Mucosa of gallbladder (tissue), 1 donor: ENCODE measurements at regions not wholly inside any gene's neighbourhood (a gene's known extent, or its start where the extent isn't known, plus 50 kb on each side); places are given as distances from the start of the nearest gene placed in this dataset.
"Not testable (repeated sequence)": the region's sequence is repeated elsewhere in the genome, so short reads cannot be mapped to it uniquely, and the experiment has no call there.

Experiments used
- DNase-seq: peaks from one replicate; pipeline ENCODE4 v3.0.0-alpha.2; 2020; ENCODE audit warnings: low spot score
- donor health status: DM: no; HTN: no; CAD: no.

DNA sequence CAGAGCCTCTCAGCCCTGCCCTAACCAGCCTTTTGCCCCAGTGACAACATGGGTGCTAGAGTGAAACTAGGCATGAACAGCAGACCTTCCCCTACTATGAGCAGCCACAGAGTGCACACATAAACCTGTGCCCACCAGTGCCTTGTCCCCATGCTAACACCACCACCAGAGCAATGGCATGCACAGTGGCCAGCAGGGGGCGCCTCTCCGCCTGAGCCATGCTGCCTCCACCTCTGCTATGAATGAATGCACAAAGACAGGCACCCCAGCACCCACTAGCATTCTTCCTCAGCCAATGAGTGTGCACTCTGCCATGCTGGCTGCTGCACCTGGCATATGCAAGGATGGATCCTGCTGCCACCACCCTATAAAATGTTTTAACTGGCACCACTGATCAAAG is 286.9 kb upstream of the FGF16 start:
- DNase-seq = no peak

DNA sequence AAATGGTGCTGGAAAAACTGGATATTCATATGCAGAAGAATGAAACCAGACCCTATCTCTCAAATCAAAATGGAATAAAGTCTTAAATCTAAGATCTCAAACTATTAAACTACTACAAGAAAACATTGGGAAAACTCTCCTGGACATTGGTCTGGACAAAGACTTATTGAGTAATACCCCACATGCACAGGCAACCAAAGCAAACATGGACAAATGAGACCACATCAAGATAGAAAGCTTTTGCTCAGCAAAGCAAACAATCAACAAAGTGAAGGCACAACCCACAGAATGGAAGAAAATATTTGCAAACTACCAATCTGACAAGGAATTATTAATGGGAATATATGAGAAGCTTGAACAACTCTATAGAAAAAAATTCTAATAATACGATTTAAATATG is 284.4 kb upstream of the FGF16 start:
- DNase-seq = no peak

DNA sequence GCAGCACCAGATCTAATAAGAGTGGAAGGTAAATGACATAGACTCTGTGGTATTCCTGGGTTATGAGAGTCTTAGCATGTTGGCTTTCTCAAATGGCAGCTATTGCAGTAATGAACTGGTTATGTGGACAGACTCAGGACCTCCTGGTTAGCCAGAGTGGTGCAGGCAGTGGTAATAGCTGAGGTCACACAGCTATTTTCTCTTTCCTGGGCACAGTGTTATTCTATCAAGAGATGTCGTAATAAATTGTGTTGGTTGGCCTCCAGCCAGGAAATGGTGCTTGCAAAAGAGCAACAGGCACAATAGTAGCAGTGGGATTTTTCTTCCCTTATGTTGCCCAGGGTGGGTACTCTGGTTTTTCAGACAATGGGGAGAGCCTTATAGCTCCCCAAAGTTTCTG is 279.2 kb upstream of the FGF16 start:
- no peak for DNase-seq

DNA sequence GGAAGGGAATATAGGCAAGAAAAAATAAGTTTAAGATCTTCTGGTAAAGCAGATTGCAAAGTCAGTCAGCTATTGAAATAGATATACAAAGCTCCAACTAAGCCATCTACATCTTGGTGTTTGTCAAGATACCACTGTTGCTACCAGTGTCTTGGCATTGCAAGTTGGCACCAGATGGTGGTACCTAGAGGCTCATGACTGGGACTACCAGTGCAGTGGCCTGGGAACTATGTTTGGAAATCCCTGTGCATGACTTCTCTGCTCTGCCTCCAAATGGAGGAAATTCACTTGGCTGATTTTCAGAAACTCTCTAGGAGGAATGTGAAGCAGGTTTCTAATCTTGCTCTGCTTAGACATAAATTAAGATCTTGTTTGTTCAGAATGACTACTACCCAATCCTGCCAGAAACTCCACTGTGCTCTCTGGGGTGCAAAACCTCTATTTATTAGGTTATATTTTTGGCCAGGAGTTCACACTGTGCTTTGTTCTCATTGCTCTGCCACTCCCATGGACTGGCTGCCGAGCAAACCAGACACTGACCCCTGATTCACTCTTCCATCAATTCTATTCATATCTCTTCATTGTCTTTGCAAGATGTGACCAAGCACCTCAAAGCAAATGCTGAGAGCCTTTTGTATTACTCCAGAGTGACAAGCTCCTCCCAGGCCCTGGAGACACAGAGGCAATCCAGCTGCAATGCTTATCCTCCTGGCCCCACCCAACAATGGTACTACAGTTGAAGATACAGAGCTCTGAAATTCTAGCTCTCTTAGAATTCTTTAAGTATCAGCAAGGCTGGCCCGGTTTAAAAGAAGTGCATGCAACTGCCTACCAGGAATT is 272.3 kb upstream of the FGF16 start:
- DNase-seq = no peak

DNA sequence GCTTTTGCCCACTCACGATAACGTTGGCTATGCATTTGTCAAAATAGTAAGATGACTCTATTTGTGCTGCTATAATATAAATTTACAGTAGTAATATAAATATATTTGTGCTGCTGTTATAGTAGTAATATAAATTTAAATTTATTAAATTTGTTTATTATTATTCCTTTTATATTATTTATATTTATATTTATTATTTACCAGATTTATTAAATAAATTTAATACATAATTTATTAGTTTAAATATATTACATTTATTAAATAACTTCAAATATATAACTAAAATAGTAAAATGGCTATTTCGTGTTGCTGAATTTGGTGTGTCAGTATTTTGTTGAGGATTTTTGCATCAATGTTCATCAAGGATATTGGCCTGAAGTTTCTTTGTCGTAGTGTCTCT is 246.5 kb upstream of the FGF16 start:
- no peak for DNase-seq

DNA sequence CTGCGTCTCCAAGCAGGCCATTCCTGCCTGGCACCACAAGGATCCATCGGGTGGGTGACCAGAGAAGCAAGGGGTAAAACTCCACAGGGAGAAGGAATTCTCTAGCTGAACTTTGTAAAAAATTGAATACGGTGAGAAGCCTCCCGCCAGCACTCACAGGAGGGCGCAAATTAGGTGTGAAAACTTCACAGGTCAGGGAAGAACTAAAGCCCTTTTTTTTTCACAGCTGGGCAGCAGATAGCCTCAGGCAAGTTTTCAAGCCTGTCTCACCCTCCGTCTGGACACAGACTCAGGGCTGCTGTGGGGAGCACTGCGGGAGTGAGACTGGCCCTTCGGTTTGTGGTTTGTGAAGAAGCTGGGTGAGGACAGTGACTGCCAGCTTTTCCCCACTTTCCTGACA is 224.1 kb upstream of the FGF16 start:
- no peak for DNase-seq

DNA sequence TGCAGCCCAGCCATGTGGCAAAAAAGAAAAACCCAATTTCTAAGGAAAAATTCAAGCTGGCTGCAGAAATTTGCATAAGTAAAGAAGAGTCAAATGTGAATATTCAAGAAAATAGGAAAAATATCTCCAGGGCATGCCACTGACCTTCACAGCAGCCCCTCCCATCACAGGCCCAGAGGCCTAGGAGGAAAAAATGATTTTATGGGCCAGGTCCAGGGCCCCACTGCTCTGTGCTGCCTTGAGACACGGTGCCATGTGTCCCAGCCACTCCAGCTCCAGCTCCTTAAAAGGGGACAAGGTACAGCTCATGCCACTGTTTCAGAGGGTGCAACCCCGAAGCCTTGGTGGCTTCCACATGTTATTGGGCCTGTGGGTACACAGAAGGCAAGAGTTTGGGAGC is 182.7 kb upstream of the FGF16 start:
- DNase-seq = no peak

DNA sequence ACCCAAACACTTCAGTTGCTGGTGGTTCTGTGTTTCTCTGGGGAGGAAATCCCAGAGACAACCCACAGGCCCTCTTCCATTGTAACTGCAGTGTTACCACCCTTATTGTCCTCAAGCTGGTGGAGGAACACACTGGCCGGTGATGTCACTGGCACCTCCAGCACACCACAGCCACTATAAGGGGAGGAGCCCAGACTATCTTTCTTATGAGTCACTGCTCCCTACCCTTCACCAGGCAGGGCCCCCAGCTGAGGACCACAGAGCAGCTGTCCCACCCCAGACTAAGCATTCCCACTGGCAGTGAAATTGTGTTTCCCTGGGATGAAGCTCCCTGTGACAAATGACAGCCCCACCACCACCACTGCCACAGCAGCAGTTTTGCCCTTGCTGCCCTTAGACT is 171.8 kb upstream of the FGF16 start:
- no peak for DNase-seq

DNA sequence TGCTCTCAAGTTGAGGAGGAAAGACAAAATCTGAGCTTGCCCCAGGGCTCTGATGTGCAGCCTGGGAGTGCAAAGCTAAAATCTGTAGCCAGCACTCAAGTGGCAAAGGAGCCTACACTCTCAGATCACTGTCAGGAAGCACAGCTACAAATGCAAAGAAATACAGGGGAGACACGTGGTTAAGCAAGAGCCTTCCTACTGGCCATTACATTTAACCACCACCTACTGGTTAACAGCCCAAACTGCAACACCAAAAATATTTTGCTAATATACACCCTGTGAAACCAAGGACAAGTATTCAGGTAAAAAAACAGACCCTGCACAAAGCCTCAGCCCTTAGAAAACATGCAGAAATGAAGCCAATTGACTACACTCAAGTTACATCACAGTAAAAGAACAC is 170.4 kb upstream of the FGF16 start:
- no peak for DNase-seq

DNA sequence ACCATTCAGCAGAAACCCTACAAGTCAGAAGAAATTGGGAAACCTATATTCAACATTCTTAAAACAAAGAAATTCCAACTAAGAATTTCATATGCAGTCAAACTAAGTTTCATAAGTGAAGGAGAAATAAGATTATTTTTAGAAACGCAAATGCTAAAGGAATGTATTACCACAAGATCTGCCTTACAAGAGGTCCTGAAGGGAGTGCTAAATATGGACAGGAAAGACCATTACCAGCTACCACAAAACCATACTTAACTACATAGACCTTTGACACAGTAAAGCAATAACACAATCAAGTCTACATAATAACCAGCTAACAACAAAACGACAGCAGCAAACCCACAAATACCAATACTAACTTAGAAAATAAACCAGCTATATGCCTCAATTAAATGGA is 169.3 kb upstream of the FGF16 start:
- DNase-seq = no peak

DNA sequence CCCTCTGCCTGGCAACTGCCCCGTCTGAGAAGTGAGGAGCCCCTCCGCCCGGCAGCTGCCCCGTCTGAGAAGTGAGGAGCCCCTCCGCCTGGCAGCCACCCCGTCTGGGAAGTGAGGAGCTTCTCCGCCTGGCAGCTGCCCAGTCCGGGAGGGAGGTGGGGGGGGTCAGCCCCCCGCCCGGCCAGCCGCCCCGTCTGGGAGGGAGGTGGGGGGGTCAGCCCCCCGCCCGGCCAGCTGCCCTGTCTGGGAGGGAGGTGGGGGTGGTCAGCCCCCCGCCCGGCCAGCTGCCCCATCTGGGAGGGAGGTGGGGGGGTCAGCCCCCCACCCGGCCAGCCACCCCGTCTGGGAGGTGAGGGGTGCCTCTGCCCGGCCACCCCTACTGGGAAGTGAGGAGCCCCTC is 167.8 kb upstream of the FGF16 start:
- not testable (repeated sequence) for DNase-seq

DNA sequence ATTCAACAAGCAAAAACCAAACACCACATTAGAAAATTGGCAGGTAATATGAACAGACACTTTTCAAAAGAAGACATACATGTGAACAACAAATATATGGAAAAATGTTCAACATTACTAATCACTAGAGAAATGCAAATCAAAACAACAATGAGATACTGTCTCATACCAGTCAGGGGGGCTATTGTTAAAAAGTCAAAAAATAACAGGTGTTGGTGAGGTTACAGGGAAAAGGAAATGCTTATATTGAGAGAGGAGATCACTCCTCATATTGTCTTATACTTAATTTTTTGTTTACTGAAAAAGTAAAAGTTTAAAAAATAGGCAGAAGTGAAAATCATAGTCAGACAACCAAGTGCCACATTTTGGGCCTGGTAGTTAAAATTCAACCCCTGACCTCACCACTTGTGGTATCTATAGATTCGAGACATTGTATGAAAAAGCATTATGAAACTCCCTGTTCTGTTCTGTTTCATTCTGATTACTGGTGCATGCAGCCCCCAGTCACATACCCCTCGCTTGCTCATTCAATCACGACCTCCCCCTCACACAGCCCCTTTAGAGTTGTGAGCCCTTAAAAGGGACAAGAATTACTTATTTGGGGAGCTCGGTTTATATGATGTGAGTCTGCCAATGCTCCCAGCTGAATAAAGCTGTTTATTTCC is 153.7 kb upstream of the FGF16 start:
- DNase-seq = no peak

DNA sequence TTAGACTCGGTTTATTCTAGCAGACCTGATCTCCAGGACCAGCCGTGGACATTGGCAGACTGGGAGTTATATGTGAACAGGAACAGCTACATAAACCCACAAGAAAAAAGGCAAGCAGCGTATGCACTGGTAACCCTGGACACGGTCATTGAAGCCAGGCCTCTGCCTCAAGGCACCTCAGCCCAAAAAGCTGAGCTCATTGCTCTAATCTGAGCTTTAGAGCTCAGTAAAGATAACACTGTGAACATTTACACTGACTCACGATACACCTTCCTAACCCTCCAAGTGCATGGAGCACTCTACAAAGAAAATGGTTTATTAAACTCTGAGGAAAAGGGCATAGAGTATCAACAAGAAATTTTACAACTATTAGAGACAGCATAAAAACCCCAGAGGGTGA is 148.9 kb upstream of the FGF16 start:
- DNase-seq = no peak

DNA sequence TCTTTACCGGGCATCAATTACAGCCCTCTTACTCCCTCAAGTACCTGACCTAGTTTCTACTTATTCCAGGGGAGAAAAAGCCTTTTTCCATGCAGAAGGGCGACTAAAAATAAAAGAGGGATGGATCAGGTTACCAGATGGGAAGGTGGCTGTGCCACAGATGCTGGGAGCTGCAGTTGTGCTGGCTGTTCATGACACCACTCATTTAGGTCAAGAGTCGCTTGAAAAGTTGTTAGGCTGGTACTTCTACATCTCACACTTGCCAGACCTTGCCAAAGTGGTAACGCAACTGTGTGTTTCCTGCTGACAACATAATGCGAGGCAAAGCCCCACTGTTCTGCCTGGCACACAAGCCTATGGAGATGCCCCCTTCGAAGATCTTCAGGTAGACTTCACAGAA is 148.4 kb upstream of the FGF16 start:
- DNase-seq = no peak

DNA sequence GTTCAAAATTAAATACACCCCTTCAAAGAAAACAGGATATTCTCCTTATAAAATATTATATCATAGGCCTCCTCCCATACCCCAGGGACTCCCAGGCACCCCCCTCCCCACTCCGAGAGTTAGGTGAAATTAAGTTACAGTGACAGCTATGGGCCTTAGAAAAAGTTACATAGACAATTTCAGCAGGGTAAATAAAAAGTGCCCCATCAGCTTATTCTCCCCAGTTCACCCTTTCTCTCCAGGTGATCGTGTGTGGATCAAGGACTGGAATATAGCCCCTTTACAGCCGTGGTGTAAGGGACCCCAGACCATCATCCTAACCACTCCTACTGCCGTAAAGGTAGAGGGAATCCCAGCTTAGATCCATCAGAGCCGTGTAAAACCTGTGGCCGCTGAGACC is 147.6 kb upstream of the FGF16 start:
- no peak for DNase-seq

DNA sequence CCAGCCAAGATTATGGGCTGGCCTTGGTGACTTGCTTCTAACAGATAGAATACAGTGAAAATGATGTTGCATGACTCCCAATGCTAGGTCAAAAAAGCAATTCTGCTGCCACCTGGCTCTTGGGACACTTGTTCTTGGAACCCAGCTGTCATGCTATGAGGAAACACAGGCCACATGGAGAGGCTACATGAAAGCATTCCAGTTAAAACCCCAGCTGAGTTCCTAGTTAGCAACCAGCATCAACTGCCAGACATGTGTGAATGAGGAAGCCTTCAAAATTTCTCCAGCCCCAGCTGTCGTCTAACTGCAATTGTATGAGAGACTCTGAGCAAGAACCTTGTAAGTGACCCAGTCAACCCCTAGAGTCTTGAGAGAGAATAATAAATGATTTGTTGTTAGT is 105.2 kb upstream of the FGF16 start:
- no peak for DNase-seq

DNA sequence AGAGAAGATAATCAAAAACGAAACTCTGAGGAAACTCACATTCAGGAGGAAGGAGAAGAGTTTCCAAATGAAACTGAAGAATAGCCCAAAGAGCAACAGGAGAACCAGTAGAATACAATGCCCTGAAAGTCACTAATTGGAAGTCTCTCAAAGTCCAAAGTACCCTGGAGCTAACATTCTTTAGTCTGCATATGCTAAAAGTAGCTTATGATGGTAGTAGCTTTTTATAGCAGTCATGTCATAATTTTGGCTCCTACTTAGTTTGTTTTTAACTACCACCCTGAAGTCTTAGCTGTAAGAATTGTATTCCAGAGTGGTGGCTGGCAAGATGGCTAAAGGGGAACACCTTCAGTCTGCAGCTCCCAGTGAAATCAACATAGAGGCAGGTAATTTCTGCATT is 100.3 kb upstream of the FGF16 start:
- DNase-seq = no peak

DNA sequence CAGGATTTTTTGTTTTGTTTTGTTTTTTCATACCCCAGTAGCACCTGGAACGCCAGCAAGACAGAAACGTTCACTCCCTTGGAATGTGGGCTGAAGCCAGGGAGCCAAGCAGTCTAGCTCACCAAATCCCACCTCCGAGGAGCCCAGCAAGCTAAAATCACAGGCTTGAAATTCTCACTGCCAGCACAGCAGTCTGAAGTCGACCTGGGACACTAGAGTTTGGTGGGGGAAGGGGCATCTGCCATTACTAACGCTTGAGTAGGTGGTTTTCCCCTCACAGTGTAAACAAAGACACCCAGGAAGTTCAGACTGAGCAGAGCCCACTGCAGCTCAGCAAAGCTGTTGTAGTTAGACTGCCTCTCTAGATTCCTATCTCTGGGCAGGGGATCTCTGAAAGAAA is 99.6 kb upstream of the FGF16 start:
- DNase-seq = no peak

DNA sequence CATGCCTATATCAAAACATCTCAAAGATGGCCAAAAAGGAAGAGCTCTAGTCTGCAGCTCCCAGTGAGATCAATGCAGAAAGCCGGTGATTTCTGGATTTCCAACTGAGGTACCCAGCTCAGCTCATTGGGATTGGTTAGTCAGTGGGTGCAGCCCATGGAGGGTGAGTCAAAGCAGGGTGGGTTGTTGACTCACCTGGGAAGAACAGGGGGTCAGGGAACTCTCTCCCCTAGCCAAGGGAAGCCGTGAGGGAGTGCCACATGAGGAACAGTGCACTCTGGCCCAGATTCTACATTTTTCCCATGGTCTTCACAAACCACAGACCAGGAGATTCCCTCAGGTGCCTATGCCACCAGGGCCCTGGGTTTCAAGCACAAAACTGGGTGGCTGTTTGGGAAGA is 57.3 kb upstream of the FGF16 start:
- no peak for DNase-seq

DNA sequence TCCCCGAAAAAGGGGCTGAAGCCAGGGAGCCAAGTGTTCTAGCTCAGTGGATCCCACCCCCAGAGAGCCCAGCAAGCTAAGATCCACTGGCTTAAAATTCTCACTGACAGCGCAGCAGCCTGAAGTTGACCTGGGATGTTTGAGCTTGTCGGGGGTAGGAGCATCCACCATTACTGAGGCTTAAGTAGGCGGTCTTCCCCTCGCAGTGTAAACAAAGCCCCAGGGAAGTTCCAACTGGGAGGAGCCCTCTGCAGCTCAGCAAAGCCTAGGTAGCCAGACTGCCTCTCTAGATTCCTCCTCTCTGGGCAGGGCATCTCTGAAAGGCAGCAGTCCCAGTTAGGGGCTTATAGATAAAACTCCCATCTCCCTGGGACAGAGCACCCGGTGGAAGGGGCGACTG is 56.8 kb upstream of the FGF16 start:
- DNase-seq = not testable (repeated sequence)

DNA sequence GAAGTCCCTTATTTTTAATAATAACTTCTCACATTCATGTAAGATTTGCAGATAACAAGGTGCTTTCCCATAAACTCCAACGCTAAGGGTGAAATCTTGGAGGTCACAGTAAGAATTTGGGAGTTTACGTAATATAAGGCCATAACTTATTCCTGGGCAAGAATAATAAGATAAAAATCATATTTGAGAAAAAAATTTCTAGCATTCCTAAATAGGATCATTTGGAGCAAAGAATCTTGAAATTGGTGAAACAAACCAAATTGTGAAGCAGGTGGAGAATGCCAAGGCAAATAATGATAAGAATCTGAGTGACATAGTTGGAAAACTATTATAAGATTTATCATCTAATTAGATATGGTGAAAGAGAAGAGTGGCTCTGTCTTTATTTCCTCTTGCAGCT is 50.4 kb upstream of the FGF16 start:
- no peak for DNase-seq
